T-helper 2 cell treated with Interferon-gamma antibody and Interleukin-4, amounts not matched to agents 100 ng/mL and 5 ng/mL, for 36 hours (primary cell): ENCODE measurements at regions not wholly inside any gene's neighbourhood (a gene's known extent, or its start where the extent isn't known, plus 50 kb on each side); places are given as distances from the start of the nearest gene placed in this dataset.
"Not testable (repeated sequence)": the region's sequence is repeated elsewhere in the genome, so short reads cannot be mapped to it uniquely, and the experiment has no call there.

Source experiments
- intact Hi-C: fragments of 100-400 bp; cut with micrococcal nuclease; formaldehyde crosslinking; loops from one replicate; pipeline ENCODE4 v1.15.1; 2023

DNA sequence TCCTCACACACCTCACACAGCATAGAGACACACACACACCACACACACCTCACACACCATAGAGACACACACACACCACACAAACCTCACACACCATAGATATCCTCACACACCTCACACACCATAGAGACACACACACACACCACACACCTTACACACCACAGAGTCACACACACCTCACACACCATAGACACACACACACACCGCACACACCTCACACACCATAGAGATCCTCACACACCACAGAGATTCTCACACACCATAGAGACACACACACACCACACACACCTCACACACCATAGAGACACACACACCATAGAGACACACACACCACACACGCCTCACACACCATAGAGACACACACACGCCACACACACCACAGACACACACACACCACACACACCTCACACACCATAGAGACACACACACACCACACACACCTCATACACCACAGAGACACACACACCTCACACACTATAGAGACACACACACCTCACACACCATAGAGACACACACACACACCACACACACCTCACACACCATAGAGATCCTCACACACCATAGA, 270.6 kb downstream of the CYRIA start:
- intact Hi-C loops, result no loop called here

- intact Hi-C loops, result no loop called here
Measured at GRCh38 chr2:16394072-16394985, 271.3 kb downstream of the CYRIA start.

- intact Hi-C loops, result no loop called here
Measured at GRCh38 chr2:16393500-16394071, 272.0 kb downstream of the CYRIA start.

DNA sequence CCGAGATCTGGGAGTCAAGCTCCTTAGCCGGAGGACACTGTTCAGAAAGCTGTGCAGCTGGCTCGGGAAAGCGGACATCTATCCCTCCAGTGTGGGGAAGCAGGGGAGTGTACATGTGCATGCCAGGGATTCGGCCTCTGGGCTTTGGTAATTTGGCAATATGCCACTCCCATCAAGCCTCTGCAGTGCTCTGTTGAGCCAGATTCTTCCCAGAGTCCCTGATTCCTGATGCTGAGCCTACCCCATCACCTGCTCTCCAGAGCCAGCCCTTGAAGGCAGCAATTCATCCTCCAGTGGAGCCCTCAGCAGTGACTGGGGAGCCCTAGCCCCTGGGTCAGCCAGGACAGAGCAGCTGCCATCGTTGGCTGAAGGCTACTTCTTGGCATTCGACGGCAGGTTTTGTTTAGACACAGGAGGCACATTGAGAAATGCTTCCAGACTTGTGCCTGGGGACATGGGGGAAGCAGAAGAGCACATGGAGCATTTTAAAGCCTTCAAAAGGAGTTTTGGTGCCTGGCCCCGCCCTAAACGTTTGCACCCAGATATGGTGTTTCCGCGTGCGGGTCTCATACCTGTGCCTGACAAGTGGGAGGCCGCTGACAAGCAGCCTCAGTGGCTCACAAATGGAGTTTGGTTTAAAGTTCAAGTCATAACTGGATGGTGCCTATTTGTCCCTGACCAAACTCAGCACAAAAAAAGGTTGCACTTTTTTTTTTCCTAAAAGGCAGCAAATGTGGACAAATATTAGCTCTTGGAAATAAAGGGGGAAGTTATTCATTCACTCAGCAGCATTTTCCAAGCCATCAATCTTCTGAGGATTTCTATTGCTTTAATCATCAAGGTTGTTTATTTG, 272.8 kb downstream of the CYRIA start:
- intact Hi-C loops, result no loop called here

DNA sequence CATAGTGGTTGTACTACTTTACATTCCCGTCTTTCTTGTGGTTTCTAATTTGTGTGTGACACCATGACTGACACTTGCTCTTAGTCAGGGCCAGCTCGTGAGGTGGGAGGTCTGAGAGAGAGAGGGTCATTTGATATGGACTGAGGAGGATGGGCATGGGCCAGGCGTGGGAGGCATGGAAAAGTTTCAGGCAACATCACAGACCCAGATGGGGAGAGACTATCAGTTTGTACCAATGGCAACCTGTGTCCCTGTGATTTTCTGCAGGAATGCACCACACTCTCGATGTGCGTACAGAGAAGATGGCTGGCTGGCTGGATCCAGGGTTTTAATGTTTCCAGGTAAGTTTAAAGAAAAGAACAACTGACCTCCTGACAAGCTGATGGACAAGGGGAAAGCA, 273.6 kb downstream of the CYRIA start:
- intact Hi-C loops, result no loop called here

GRCh38 chr2:16390561-16390960, 275.1 kb downstream of the CYRIA start:
- intact Hi-C loops, result no loop called here

GRCh38 chr2:16389611-16390010, 276.0 kb downstream of the CYRIA start:
- intact Hi-C loops, result no loop called here

DNA sequence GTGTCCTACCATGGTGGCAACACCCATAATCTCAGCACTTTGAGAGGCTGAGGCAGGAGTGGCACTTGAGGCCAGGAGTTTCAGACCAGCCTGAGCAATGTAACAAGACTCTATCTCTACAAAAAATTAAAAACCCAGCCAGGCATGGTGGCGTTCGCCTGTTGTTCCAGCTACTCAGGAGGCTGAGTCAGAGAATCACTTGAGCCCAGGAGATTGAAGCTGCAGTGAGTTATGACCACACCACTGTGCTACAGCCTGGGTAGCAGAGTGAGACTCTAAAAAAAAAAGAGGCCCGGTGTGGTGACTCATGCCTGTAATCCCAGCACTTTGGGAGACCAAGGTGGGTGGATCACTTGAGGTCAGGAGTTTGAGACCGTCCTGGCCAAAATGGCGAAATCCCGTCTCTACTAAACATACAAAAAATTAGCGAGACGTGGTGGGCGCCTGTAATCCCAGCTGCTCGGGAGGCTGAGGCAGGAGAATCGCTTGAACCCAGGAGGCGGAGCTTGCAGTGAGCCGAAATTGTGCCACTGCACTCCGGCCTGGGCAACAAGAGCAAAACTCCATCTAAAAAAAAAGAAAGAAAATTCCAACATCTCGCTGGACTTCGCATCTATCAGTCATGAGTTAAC, 277.3 kb downstream of the CYRIA start:
- intact Hi-C loops, result not testable (repeated sequence)

GRCh38 chr2:16387461-16387984, 278.1 kb downstream of the CYRIA start:
- intact Hi-C loops, result no loop called here

DNA sequence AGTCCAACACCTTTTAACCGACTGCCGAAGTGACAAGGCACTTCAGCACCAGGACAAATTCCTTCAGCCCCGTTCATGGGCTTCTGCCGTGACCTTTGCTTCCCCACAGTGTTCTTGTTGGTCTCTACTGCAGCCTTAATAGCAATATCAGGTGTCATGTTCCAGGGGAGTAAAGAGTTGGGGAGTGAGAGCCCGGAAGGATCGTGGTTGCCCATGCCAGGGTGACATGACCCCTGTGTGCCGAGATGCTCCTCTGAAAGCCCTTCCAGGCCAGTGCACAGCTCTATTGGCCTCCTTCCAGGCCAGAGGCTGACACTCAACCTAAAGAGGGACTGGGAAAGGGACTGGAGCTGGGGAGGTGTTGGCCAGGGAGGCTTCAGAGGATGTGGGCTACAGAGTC, 279.2 kb downstream of the CYRIA start:
- intact Hi-C loops, result no loop called here

- intact Hi-C loops, result no loop called here
Measured at GRCh38 chr2:16386031-16386430, 279.6 kb downstream of the CYRIA start.

DNA sequence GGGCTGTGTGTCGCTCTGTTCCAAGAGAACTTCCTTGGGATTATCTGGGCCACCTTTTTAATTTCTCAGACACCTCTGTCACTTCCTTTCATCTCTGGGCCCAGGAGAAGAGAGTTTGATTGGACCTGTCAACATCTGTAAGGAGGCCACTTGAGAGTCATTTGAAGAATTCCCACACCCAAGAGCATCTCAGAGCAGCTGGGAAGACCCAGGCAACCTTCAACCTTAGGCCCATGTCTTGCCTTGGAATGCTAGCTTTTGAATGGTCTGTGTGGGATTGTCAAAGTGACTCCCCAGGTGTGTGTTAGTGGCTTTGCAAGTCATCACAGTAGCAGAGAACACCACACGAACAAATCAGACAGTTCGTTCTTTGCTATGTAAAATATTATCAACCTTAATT, 280.3 kb downstream of the CYRIA start:
- intact Hi-C loops, result no loop called here

DNA sequence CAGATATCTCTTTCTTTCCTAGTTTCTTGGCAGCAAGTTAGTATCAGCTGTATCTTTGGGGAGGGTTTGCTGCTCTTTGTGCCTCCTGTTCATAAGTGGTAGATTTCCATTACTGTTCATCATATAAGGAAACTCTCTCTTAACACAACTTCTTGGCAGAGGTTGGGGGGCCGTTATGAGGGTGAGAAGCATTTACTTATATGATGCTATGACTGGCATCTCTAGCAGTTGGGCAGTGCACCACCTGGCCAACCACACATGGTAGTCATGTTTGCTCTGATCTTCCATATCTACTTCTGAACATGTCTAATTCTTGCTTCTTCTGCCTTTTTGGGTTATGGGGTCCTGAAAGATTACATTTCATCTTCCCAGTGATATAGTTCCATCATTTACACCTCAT, 282.2 kb downstream of the CYRIA start:
- intact Hi-C loops, result no loop called here

- intact Hi-C loops, result no loop called here
Measured at GRCh38 chr2:16382451-16382850, 283.2 kb downstream of the CYRIA start.

DNA sequence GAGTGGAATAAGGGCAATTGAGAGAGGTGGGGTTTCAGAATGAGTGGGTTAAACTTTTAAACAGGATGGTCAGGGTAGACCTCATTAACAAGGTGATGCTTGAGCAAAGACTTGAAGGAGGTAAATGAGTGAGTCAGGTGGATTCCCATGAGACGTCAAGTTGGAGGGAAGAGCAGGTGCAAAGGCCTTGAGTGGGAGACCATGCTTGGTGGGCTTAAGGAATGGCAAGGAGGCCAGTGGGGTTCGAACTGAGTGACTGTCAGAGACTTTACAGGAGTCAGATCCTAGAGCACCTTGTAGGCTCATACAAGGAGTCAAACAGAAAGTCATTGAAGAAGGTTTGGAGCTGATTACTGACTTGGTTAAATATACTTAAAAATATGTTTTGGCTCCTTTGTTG, 284.1 kb downstream of the CYRIA start:
- intact Hi-C loops, result no loop called here

DNA sequence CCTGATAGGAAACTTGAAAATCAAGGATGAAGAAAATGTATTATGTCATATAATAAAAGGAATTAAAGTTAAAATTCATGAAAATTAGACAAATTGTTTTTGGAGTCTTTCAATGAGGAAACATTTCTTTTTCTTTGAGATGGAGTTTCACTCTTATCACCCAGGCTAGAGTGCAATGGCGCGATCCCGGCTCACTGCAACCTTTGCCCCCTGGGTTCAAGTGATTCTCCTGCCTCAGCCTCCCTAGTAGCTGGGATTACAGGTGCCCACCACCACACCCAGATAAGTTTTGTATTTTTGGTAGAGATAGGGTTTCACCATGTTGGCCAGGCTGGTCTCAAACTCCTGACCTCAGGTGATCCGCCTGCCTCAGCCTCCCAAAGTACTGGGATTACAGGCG, 285.7 kb downstream of the CYRIA start:
- intact Hi-C loops, result not testable (repeated sequence)

- intact Hi-C loops, result not testable (repeated sequence)
Measured at GRCh38 chr2:16379061-16379460, 286.6 kb downstream of the CYRIA start.

- intact Hi-C loops, result no loop called here
Measured at GRCh38 chr2:16378031-16378430, 287.6 kb downstream of the CYRIA start.

- intact Hi-C loops, result no loop called here
Measured at GRCh38 chr2:16375981-16376380, 289.7 kb downstream of the CYRIA start.

GRCh38 chr2:16375351-16375750, 290.3 kb downstream of the CYRIA start:
- intact Hi-C loops, result no loop called here

DNA sequence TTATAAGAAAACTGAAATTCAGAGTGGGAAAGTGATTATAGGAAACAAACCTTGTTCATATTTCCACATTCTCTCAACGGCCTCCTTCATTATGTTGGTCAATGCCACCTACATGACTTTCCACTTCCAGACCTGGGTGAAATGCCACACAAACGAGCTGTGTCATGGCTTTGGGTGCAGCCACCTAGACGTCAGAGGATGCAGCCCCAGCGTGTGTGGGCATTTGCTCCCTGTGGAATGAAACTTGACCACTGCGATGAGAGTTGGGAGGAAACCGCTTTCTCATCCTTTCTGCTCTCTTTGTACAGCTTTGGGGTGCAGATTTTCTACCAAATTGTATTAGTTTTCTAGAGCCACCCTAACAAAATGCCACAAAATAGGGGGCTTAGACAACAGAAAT, 291.0 kb downstream of the CYRIA start:
- intact Hi-C loops, result no loop called here
